CD4-positive, CD25-positive, alpha-beta regulatory T cell (primary cell): ENCODE measurements at regions not wholly inside any gene's neighbourhood (a gene's known extent, or its start where the extent isn't known, plus 50 kb on each side); places are given as distances from the start of the nearest gene placed in this dataset.
A peak's percentile ranks its signal among the peaks of the same experiment; 100 is the strongest.

ENCODE experiments used
- ATAC-seq, 2 donors: fragments of 150-1000 bp; cut with Tn5 transposase; one replicate each; pipeline ENCODE4 v1.10.0; 2021; ENCODE audit warnings: low read depth in 2 of 2, moderate number of reproducible peaks in 2 of 2, moderate library complexity in 1 of 2
- DNase-seq, 3 donors: peaks; one replicate each; pipeline versions ENCODE4 v3.0.0 to v3.0.0-alpha.2; 2012 to 2022; ENCODE audit warnings: mixed read lengths in 1 of 3
- H3K27ac ChIP-seq: one replicate; pipeline ENCODE4 v1.7.0; 2013; ENCODE audit warnings: mild to moderate bottlenecking, low read length; ENCODE audit not compliant: insufficient read depth, poor library complexity, severe bottlenecking
- H3K27me3 ChIP-seq: one replicate; pipeline ENCODE4 v1.7.0; 2013; ENCODE audit warnings: low read length; ENCODE audit not compliant: control insufficient read depth, insufficient read depth
- H3K36me3 ChIP-seq: one replicate; pipeline ENCODE4 v1.7.0; 2013; ENCODE audit warnings: mild to moderate bottlenecking, low read length, moderate library complexity; ENCODE audit not compliant: control insufficient read depth, insufficient read depth
- H3K4me1 ChIP-seq: 2 replicates; pipeline ENCODE4 v1.7.0; 2013; ENCODE audit warnings: mild to moderate bottlenecking, low read length; ENCODE audit not compliant: insufficient read depth, control insufficient read depth, poor library complexity, severe bottlenecking
- H3K4me3 ChIP-seq: one replicate; pipeline ENCODE4 v1.7.0; 2013; ENCODE audit warnings: low read depth, mild to moderate bottlenecking, low read length, moderate library complexity
- H3K9me3 ChIP-seq, 2 experiments: 1 replicate in 1 of 2; 2 replicates in 1 of 2; pipeline ENCODE4 v1.7.0; 2013; ENCODE audit warnings: low read length in 2 of 2, mild to moderate bottlenecking in 1 of 2, moderate library complexity in 1 of 2; ENCODE audit not compliant: control insufficient read depth in 2 of 2
- H3K27ac Mint-ChIP-seq, 3 donors: one replicate each; pipeline ENCODE4 v1.8.0; 2020 to 2022; ENCODE audit warnings: mild to moderate bottlenecking in 3 of 3, mixed read lengths in 3 of 3, moderate library complexity in 2 of 3
- H3K27me3 Mint-ChIP-seq: one replicate; pipeline ENCODE4 v1.8.0; 2022; ENCODE audit warnings: mild to moderate bottlenecking, mixed read lengths
- H3K36me3 Mint-ChIP-seq: one replicate; pipeline ENCODE4 v1.8.0; 2020; ENCODE audit warnings: mixed read lengths
- H3K4me1 Mint-ChIP-seq, 4 donors: one replicate each; pipeline ENCODE4 v1.8.0; 2020 to 2022; ENCODE audit warnings: mixed read lengths in 4 of 4, mild to moderate bottlenecking in 1 of 4
- H3K4me3 Mint-ChIP-seq, 4 donors: one replicate each; pipeline ENCODE4 v1.8.0; 2020 to 2022; ENCODE audit warnings: mild to moderate bottlenecking in 4 of 4, mixed read lengths in 4 of 4, moderate library complexity in 3 of 4
- H3K9me3 Mint-ChIP-seq, 7 donors: one replicate each; pipeline ENCODE4 v1.8.0; 2020 to 2022; ENCODE audit warnings: mixed read lengths in 7 of 7, mild to moderate bottlenecking in 3 of 7, moderate library complexity in 2 of 7

- peaks cover 2 to 11% (median 4%) of the 10 kb centered on the region in 7 donors for H3K9me3 Mint-ChIP-seq
- no peaks in the 10 kb centered on the region for H3K9me3 ChIP-seq
- H3K27me3 ChIP-seq: no peaks in the 10 kb centered on the region
- H3K36me3 ChIP-seq: no peaks in the 10 kb centered on the region
- no peaks in the 10 kb centered on the region for H3K4me1 Mint-ChIP-seq
- H3K4me3 Mint-ChIP-seq: no peak overlapping the region
- DNase-seq: no peak
- no peaks in the 10 kb centered on the region for H3K36me3 Mint-ChIP-seq
- H3K4me1 ChIP-seq: no peaks in the 10 kb centered on the region
- H3K27me3 Mint-ChIP-seq: no peaks in the 10 kb centered on the region
- no peak overlapping the region for H3K27ac Mint-ChIP-seq
- H3K27ac ChIP-seq: no peak overlapping the region
- H3K4me3 ChIP-seq: no peak overlapping the region
- no peak for ATAC-seq
These were observed 1606.6 kb downstream of the SLITRK1 start for GRCh38 chr13:82275644-82276043.

- no peak for ATAC-seq
- no peaks in the 10 kb centered on the region for H3K4me1 Mint-ChIP-seq
- H3K9me3 Mint-ChIP-seq: peaks cover 3 to 19% (median 6%) of the 10 kb centered on the region in 7 donors
- H3K9me3 ChIP-seq: no peaks in the 10 kb centered on the region
- no peak overlapping the region for H3K27ac Mint-ChIP-seq
- H3K36me3 Mint-ChIP-seq: no peaks in the 10 kb centered on the region
- H3K4me1 ChIP-seq: no peaks in the 10 kb centered on the region
- H3K27ac ChIP-seq: no peak overlapping the region
- no peak overlapping the region for H3K4me3 ChIP-seq
- H3K27me3 ChIP-seq: no peaks in the 10 kb centered on the region
- no peak for DNase-seq
- H3K27me3 Mint-ChIP-seq: no peaks in the 10 kb centered on the region
- H3K4me3 Mint-ChIP-seq: no peak overlapping the region
- H3K36me3 ChIP-seq: no peaks in the 10 kb centered on the region
These were observed 1623.0 kb downstream of the SLITRK1 start for GRCh38 chr13:82259284-82259683.

- Mint-ChIP-seq H3K4me1 (no peaks in the 10 kb centered on the region), H3K4me3 (no peak overlapping the region), H3K27me3 (no peaks in the 10 kb centered on the region), H3K9me3 (peaks cover 3 to 20% (median 6%) of the 10 kb centered on the region in 7 donors), H3K36me3 (no peaks in the 10 kb centered on the region), H3K27ac (no peak overlapping the region)
- Histone ChIP-seq H3K9me3 (no peaks in the 10 kb centered on the region), H3K4me3 (no peak overlapping the region), H3K27me3 (no peaks in the 10 kb centered on the region), H3K27ac (no peak overlapping the region), H3K36me3 (no peaks in the 10 kb centered on the region), H3K4me1 (no peaks in the 10 kb centered on the region)
- DNase-seq (no peak), ATAC-seq (no peak)
These were observed 1624.3 kb downstream of the SLITRK1 start for GRCh38 chr13:82257790-82258507.

DNA sequence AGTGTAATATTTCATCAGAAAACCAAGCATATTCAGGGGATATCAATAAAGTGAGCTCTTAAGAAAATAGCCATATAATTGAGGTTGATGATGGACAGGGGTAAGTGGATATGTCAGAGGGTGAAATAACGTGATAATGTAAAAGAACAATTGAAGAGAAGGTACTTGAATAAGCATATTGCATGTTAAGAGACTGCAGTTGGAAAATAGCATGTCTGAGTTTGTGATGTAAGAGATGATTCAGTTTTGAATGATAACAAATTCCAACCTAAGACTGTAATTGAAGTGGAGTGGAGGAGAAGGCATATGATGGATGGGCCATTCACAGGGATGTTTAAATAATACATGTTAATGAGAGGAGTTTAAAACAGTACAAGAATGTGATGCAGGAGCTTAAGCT lies 1633.5 kb downstream of the SLITRK1 start:
- Histone ChIP-seq H3K27me3 (no peaks in the 10 kb centered on the region), H3K9me3 (peaks cover 2 to 5% of the 10 kb centered on the region in 2 experiments), H3K4me1 (no peaks in the 10 kb centered on the region), H3K27ac (no peak overlapping the region), H3K36me3 (no peaks in the 10 kb centered on the region), H3K4me3 (no peak overlapping the region)
- Mint-ChIP-seq H3K4me3 (peak overlapping the region in 1 of 4 donors; percentile 22), H3K27ac (no peak overlapping the region), H3K4me1 (no peaks in the 10 kb centered on the region), H3K36me3 (peaks cover 3% of the 10 kb centered on the region), H3K9me3 (peaks cover 2 to 24% (median 9%) of the 10 kb centered on the region in 7 donors), H3K27me3 (no peaks in the 10 kb centered on the region)
- ATAC-seq (no peak), DNase-seq (no peak)

DNA sequence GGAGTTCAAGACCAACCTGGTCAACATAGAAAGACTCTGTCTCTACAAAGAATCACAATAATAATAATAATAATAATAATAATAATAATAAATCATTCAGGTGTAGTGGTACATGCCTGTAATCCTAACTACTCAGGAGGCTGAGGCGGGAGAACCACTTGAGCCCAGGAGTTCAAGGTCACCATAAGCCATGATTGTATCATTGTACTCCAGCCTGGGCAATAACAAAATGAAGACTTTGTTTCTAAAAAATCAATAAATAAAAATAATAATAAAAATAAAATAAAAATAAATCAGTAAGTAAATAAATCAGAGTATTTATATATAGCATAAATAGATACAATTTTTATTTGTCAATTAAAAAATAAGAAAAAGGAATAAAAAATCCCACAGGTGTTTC lies 1636.4 kb downstream of the SLITRK1 start:
- no peaks in the 10 kb centered on the region for H3K27me3 Mint-ChIP-seq
- Histone ChIP-seq H3K36me3 (no peaks in the 10 kb centered on the region), H3K9me3 (peaks cover 2 to 5% of the 10 kb centered on the region in 2 experiments), H3K27me3 (no peaks in the 10 kb centered on the region), H3K4me3 (no peak overlapping the region), H3K27ac (no peak overlapping the region), H3K4me1 (no peaks in the 10 kb centered on the region)
- no peak for DNase-seq
- H3K9me3 Mint-ChIP-seq: peaks cover 2 to 20% (median 7%) of the 10 kb centered on the region in 7 donors
- no peak overlapping the region for H3K27ac Mint-ChIP-seq
- ATAC-seq: no peak
- H3K36me3 Mint-ChIP-seq: peaks cover 3% of the 10 kb centered on the region
- no peak overlapping the region for H3K4me3 Mint-ChIP-seq
- no peaks in the 10 kb centered on the region for H3K4me1 Mint-ChIP-seq

DNA sequence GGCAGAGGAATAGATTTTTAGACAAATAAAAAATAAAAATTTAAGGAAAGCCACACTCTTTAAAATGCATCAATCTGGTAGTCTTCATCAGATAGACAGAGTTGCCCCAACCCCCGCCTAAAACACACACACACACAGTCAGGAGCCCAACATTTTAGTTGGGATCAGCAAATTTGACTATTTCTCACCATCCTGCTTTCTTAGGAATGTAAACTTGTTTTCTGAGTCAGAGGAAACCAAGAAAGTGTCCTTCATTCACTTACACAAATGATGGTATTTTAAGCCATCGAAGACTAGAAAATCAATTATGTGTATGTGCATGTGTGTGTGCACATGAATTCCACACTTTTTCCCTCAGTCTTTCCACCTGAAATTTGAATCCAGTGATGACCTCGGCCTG lies 1657.5 kb downstream of the SLITRK1 start:
- Histone ChIP-seq H3K27ac (no peak overlapping the region), H3K4me3 (no peak overlapping the region), H3K9me3 (peaks cover 0 to 2% of the 10 kb centered on the region in 2 experiments), H3K4me1 (no peaks in the 10 kb centered on the region), H3K36me3 (no peaks in the 10 kb centered on the region), H3K27me3 (no peaks in the 10 kb centered on the region)
- Mint-ChIP-seq H3K4me3 (no peak overlapping the region), H3K9me3 (peaks cover 0 to 18% (median 8%) of the 10 kb centered on the region in 7 donors), H3K36me3 (no peaks in the 10 kb centered on the region), H3K27ac (no peak overlapping the region), H3K4me1 (no peaks in the 10 kb centered on the region), H3K27me3 (no peaks in the 10 kb centered on the region)
- no peak for ATAC-seq
- DNase-seq: no peak

- H3K4me3 Mint-ChIP-seq: no peak overlapping the region
- no peak overlapping the region for H3K27ac Mint-ChIP-seq
- Histone ChIP-seq H3K27ac (no peak overlapping the region), H3K4me1 (no peaks in the 10 kb centered on the region), H3K27me3 (no peaks in the 10 kb centered on the region), H3K9me3 (peaks cover 0 to 2% of the 10 kb centered on the region in 2 experiments), H3K4me3 (no peak overlapping the region), H3K36me3 (no peaks in the 10 kb centered on the region)
- no peaks in the 10 kb centered on the region for H3K4me1 Mint-ChIP-seq
- DNase-seq (no peak), ATAC-seq (no peak)
- H3K36me3 Mint-ChIP-seq: no peaks in the 10 kb centered on the region
- peaks cover 0 to 18% (median 6%) of the 10 kb centered on the region in 7 donors for H3K9me3 Mint-ChIP-seq
- H3K27me3 Mint-ChIP-seq: no peaks in the 10 kb centered on the region
These were observed 1660.7 kb downstream of the SLITRK1 start for GRCh38 chr13:82221621-82222020.

DNA sequence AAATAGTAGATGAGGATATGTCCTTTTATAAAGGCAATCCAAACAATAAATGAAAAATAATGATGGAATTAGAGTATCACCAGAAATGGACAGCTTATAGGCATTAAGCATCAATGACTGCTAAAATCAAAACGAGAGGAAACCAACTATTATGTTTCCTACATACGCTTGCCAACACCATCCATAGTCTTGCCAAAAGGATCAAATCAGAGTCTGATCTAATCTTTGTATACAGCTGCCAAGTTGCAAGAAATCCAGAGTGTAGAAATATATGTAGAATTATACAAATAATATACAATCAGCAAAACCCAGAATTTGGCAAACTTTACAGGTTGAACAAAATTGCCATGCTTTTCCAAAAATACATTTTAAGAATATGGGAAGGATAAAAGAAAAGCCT lies 1661.6 kb downstream of the SLITRK1 start:
- no peak overlapping the region for H3K27ac Mint-ChIP-seq
- H3K4me3 ChIP-seq: no peak overlapping the region
- no peak overlapping the region for H3K27ac ChIP-seq
- H3K9me3 ChIP-seq: no peaks in the 10 kb centered on the region
- no peaks in the 10 kb centered on the region for H3K4me1 Mint-ChIP-seq
- no peak overlapping the region for H3K4me3 Mint-ChIP-seq
- DNase-seq (no peak), ATAC-seq (no peak)
- no peaks in the 10 kb centered on the region for H3K27me3 ChIP-seq
- H3K36me3 Mint-ChIP-seq: no peaks in the 10 kb centered on the region
- no peaks in the 10 kb centered on the region for H3K36me3 ChIP-seq
- H3K27me3 Mint-ChIP-seq: no peaks in the 10 kb centered on the region
- H3K9me3 Mint-ChIP-seq: peaks cover 0 to 17% (median 9%) of the 10 kb centered on the region in 7 donors
- no peaks in the 10 kb centered on the region for H3K4me1 ChIP-seq
